NOMO-1 treated with DMSO at 0.1 percent for 48 hours (cell line): ENCODE measurements at regions not wholly inside any gene's neighbourhood (a gene's known extent, or its start where the extent isn't known, plus 50 kb on each side); places are given as distances from the start of the nearest gene placed in this dataset.

Source experiments
- DNase-seq: peaks from one replicate; lab custom pipeline; 2025; ENCODE audit not compliant: unreplicated experiment; lab: John Stamatoyannopoulos, UW

DNA sequence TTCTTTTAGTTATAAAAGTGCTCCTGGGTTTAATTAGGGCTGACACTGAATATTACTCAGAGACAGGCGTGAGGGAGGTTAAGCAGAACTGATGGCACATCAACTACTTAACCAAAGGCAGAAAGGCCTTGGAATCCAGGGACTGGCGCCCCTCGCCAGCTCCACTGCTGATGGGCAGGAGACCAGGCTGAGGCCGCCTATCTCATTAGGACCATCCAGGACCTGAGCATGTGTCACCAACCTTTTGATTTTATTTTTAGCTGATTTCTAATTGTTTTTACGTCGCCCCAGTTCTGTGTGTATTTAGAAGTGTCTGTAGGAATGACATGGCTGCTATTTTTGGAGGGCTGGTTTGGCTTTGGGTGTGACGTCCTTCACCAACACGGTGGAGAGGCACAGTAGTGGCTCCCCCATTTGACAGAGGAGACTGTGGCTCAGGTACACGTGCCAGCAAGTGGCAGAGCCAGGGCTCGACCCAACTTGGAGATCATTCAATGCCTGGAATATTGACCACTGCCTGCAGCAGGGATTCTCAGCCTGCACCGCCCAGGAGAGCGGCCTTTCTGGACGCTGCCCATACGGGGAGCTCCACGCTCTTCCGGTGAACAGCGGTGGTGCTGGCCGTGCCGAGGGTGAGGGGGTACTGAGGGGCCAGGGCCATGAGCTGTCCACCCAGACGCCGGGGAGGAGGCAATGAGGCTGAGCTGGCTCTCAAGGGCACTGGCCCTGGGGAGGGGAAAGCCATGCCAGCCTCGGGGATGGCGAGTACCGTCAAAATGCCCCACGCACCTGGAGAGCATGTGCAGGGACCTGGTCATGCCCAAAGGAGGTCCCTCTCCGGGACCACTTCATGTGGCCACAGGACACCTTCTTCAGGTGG is 205.7 kb downstream of the ASB1 start:
- DNase-seq = no peak

DNA sequence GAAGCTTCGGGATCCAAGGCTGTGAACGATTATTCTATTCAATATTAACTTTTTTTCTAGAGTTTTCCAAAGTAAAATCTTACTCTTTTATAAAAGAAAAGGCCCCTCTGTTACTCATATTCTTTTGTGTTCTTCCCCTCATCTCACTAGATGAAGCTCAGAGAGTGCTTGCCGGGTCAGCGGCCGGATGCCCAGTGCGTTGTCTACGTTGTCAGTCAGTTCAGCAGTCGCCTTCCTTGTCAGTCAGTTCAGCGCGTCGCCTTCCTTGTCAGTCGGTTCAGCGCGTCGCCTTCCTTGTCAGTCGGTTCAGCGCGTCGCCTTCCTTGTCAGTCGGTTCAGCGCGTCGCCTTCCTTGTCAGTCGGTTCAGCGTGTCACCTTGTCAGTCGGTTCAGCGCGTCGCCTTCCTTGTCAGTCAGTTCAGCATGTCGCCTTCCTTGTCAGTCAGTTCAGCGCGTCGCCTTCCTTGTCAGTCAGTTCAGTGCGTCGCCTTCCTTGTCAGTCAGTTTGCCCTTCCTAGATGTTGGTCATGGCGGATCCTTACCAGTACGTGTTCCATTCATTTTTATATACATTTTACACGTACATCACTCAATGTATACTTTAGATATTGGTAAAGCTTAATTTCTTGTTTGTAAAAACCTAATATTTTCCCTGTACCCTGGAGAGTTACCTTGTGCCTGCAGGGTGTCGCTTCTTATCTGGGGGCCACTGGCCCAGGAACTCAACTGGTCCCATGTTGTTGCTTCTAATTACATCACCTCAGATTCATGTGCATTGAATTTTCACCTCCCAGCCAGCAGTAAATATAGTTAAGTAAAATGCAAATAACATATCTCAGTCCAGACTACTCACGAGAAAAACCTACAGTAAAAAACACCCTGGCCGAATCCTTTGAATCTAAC is 206.9 kb downstream of the ASB1 start:
- DNase-seq = no peak

DNA sequence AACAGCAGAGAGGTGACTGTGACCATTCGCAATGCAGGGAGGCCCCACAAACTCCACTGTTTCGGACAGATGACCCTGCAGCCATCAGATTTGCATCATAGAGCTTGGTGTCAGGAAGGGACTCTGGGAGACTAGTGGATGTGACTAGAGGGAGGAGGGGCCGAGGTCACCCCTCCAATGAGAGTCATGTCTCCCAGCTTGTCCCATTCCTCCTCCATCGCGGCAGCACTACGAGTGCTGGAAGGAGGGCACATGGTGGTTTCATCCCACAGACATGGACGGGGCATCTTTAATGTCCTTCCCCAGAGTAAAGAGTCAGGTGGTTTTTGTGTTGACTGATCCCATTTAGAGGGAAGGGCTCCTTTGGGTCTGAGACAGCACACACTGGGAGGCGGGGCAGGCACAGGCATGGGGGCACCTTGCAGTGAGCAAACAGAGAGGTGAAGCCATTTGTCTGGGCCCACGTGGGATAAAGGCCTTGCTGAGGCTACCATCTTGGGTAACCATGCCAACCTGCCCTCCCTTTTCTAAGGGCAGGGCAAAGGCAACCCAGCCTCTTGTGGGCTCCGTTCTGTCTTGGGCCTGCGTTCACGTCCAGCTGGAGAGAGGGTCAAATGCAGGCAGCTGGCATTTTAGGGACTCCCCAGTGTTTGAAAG is 208.1 kb downstream of the ASB1 start:
- no peak for DNase-seq

DNA sequence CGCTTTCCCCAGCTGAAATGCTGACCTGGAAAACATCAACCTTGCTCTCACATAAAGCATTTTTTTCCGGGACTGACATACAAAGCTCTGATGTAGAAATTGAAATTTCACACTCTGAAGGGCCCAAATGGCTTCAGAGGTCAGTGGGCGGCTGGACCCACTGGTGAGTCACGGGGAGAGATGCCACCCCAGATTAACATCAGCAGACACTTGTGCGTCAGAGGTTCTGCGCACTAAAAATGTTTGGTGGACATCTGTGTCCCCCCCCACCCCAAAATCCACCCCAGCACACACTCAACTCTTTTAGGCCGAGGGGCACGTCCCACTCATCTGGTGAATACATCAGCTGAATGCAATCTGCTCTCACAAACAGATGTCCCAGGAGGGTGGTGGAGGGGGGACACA is 208.9 kb downstream of the ASB1 start:
- DNase-seq = no peak

DNA sequence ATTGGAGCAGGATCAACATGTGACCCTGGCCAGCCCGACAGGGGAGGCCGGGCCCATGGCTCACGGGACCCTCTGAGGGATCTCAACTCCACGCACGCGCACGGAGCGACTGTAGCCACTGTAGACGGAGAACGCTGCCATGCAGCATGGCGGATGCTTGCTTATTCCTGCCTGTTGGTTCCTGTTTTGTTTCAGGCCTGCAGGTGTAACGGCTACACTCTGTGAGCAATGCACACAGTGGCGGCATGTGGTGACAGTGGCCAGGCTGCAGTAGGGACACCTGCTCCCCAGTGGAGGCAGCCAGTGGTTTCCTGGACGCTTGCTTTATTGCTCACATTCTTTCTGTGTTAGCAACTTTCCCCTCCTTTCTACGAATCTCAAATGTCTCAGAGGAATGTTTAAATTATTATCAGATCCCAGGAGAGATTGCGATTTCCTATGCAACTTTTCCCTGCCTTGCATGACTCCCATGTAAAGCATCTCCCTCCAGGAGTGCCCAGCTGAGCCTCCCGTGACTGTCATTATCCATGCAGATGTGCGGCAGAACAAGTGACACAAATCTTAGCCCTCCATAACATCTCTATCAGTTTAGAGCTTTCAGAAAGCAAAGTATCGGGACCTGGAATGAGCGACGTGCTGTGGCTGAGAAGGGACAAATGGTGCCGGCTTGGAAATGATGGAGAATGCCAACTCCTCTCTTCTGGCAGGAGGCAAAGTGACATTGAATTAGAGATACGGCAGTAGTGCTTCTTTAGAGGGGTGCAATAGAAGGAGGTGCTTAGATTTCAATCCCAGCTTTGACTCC is 209.7 kb downstream of the ASB1 start:
- no peak for DNase-seq

DNA sequence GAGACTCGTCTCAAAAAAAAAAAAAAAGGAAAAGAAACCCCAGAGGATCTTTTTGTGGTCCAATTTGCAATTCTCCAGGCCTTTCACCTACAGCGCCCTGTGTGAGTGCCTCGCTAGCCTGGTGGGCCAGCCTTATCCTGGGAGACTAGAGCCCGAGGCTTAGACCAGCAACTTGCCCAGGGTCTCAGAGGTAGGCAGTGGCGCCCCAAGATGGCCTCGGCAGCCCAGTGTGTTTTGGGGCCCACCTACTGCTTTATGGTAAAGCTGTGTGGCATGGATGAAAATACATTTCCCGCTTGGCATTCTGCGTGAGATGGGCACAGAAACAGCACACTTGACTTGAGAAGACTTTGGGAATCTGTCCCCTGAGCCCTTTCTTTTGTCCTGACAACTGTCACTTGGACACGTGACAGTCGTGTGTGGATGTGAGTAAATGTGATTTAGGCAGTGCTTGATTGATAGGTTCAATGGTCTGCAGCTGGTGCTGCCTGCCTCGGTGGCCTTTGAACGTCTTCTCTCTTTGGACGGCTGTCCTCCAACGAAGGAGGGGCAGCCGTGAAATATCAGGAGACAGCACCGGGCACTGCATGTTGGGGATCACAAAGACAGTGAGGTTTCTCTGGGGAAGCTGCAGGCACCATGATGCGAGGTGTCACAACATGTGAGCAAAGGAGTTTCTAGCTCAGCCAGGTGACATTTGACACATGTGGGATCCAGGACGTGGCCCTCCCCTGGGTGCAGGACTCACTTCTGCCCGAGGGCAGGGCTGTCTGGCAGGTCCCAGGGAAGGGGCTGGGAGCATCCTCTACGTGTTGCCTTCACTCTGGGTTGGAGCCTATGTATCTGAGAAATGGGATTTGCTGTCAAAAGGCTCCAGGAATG is 209.5 kb upstream of the TWIST2 start:
- DNase-seq = no peak

DNA sequence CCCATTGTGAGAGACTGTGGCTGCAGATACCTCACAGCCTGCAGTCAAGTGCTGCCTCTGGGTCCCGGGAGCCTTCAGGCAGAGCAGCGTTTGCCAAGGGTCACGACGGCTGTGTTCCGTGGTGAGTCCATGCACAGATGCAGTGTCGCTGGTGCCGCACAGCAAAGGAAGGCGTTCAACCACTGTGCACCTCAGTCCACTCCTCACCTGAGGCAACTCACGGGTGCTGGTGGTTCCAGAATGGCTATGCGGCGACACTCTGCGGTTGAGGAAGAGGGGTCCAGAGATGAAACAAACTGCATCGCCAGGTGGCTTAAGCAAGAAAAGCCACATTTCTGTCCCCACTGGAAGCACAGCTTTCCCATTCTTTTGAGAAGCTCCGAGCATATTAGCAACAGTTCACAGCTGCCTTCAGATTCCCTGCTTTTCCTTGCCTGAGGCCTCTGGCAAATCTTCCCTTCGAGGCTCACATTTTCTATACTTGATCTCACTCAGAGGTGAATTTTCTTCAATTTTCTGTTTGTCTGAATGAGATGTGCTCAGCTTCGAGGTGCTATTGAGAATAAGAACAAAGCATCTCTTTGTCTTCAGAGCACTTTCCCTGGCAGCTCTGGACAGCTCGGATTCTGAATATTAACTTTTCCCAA is 208.8 kb upstream of the TWIST2 start:
- DNase-seq = no peak

DNA sequence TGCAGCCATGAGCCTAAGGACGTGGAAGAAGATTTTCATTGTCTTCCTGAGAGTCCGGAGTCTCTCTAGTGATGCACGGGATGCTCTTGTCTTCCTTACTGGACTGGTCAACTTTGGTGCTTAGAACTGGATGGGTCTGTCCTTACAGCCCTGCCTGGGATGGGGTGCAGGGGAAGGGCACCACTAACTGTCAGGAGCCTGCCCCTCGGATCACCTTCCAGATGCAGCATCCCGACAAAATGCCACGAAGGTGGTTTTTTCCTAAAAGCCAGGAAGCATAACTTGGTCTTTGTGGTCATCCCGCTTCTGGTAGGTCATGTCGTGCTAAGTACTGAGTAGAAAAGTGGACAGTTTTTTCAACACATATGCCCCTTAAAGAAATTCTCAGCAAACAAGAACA is 207.4 kb upstream of the TWIST2 start:
- no peak for DNase-seq

DNA sequence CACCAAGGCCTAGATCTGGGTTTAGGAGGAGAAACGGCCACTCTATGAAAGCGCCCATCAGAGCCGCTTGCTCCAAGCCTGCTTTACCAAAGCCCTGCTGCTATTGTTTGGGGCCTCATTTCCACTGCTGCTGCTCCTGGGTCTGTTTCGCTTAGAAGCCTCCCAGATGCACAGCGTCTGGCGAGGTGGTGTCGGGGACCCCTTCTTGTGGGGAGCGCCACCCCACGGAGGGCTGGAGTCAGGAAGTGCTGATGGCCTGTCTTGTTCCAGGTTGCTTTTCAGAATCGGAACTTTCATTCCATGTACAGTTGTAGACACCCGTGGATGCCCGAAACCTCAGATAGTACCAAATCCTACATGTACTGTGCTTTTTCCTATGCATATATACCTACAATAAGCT is 204.9 kb upstream of the TWIST2 start:
- DNase-seq = no peak

DNA sequence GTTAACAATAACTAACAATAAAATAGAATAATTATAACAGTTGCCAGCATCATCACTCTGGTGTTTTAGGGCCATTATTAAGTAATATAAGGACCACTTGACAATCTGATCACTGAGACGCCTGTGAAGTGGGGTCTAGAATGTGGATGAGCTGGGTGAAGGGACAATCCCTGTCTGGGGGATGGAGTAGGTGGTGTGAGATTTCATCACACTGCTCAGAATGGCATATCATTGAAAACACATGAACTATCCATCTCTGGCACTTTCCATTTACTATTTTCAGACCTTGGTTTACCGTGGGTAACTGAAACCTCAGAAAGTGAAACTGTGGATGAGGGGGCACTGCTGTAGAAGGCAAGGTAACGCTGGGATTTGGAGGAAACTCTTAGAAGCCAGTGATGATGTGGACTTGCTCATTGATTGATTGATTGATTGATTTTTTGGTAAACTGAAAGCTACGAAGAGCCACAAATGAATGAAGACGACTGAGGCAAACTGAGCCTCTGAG is 204.4 kb upstream of the TWIST2 start:
- DNase-seq = no peak

DNA sequence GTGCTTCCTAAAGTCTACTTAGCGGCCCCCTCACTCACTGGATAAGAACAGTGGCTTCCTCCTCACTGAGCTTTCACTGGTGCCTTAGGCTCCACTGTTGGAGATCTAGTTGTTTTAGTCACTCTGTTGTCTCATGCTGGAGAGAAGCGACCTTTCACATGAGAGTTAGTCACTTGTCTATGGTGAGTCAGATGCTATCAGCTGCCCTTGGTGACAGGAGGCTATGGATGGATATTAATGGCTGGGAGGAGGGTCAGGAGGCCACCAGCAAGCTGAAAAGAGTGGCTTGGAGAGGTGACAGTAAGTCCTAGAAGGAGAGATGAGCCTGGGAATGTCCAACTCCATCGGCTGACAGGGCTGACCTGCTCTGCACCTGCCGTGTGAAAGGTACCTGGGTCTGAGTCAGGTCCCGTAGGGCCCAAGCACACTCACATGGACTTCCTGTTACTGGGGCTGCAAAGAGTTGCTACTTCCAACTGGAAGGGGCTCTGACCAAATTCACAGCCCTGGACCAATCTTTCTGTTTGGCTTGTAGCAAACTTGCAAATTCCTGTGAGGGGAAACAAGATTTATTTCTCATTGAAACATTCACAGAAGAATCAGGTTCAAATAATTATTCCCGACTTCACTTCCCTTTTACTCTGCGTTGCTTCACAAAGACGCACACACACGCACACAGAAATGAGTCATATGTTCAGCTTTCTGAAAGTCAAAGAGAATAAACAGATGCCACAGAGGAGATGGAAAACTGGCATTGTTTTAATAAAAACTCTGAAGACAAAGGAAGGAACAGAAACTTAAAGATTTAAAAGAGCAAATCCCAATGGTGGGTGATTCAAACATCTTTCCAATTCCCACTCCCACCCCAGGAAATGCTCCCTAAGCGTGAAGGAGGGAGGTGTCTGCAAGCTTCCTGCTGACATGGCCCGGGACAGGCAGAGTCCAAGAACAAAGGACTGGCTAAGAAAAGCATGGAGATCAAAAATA is 203.5 kb upstream of the TWIST2 start:
- DNase-seq = peak; percentile 79

DNA sequence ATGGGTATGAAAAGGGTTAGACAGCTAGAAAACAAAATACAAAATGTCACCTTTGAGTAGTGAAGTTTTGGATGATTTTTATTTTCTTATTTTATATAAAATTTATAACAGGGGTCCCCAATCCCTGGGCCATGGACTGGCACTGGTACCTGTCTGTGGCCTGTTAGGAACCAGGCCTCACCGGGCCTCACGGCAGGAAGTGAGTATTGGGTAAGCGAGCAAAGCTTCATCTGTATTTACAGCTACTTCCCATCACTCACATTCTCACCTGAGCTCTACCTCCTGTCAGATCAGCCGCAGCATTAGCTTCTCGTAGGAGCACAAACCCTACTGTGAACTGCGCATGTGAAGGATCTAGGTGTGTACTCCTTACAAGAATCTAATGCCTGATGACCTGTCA is 202.8 kb upstream of the TWIST2 start:
- no peak for DNase-seq

DNA sequence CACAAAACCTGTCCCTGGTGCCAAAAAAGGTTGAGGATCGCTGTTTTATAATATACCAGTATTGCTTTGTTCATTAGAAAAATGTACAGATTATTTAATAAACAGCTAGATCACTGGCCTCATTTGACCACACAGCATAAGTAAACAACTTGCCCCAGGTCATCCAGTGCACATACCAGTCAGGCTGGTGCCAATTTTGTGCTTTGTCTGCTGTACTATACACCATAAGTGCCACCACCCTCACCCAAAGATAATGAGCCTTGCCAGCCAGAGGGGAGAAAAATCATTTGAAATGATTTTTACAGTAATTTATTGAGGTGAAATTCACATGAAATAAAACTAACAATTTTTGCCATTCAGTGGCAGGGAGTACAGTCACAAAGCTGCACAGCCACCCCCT is 202.2 kb upstream of the TWIST2 start:
- DNase-seq = no peak

DNA sequence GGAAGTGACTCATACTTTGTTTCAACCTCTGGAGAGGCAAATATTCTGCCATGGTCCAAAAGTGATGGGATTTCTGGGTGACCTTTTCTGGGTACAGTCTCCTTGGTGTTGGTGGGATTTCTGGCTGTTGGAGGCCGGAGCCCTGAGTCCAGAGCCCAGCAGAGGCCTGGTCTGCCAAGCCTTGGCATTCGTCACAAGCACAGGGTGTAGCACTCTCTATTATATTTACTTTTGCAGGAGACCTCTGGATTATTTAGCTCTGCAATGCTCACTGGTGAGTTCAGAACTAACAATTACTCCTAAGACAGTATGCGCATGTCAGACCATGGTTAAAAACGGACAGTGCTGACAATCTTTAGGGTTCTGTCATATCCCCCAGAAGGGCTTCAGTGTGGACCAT is 201.6 kb upstream of the TWIST2 start:
- no peak for DNase-seq

DNA sequence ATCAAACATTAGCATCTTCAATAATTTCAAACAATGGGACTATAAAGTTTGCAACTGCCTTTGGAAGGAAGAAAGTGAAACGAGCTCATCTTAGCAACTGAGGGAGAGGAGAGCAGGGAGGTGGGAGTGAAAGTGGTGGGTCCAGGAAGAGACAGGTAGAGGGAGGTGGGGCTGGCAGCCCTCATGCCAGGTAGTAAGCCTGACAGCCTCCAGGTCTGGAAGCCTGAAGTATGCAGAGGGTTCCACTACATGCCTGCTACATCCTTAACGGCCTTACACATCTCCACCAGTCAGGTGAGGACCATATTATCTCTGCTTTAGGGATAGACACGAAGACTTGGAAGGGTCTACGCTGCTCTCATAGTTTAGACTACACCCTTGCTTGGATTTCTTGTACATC is 201.1 kb upstream of the TWIST2 start:
- DNase-seq = no peak

DNA sequence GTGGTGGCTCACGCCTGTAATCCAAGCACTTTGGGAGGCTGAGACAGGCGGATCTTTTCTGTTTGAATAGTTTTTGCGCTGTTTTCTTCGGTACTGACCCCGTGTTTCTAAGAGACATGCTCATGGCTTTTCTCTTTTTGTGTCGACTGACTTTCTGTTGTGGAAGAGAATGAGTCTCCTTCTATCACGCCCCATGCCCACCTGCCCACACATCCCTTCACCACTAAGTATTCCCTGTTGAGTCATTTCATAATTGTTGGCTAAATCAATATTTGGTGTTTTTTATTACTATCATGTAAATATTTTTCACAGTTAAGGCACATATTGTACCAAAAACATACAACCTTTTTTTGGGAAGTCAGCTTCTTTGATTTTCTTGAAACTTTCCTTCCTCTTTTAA is 198.8 kb upstream of the TWIST2 start:
- DNase-seq = no peak

DNA sequence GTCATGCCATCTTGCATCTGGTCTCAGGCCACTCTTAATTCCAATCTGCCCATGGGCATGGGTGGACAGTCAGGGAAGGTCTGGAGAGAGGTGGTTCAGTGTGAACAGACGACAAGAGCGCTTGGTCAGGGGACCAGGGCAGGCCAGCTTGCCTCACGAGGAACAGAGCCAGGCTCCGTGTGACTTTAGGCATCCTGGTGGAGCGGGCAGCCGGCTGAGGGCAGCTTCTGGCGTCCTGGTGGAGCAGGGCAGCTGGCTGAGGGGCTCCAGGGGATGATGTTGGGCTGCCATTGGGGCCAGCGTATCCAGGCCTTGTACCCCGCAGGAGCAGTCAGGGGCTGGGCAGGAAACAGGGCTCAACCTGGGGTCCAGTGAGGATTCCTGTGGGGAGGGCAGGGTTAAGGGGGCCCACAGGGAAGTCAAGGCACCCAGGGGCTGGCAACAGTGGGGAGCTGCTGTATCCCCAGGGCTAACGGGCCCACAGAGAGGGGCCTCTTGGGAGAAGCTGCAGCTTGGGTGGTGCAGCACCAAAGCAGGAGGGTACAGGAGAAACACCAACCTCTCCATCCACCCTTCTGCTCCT is 197.9 kb upstream of the TWIST2 start:
- no peak for DNase-seq

DNA sequence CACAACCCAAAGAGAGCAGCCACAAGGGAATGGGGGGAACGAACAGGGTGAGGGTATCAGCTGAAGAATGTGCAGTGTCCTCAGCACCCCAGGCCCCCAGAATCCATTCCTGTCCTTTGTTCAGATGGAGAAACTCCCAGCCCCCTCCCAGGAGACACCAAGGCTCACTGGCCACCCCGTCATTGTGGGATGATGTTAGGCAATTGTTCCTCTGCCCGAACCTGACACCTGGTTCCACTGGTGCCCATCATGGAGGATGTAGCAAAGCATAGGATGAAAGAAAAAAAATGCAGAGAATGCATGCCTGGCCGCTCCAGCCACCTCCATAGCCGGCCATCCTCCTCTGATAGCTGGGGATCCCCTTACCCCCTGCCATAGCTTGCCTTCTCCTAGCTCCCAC is 197.3 kb upstream of the TWIST2 start:
- DNase-seq = no peak
